HCT116 (cell line): ENCODE measurements at regions not wholly inside any gene's neighbourhood (a gene's known extent, or its start where the extent isn't known, plus 50 kb on each side); places are given as distances from the start of the nearest gene placed in this dataset.

Experiments
- ATAC-seq: fragments of 200-7000 bp; cut with Tn5 transposase; 2 replicates; pipeline ENCODE4 v1.9.1; 2020; ENCODE audit warnings: mild to moderate bottlenecking, moderate library complexity
- BruUV-seq: library from RNA; stranded (reverse); fragments of 400-500 nt; replicated peaks from 2 replicates; lab custom pipeline; 2021; lab: Mats Ljungman, UMichigan
- CTCF ChIA-PET: fragments of 300-600 bp; sonication (Branson Sonifier 250); formaldehyde crosslinking; loops from one replicate; lab custom pipeline; 2021; ENCODE audit warnings: antibody characterized with exemption; lab: Charles Lee
- POLR2A ChIA-PET: fragments of 300-600, 350-600 bp; sonication (Branson Sonifier 250); formaldehyde crosslinking; loops from one replicate; lab custom pipeline; 2021; ENCODE audit warnings: antibody characterized with exemption; lab: Charles Lee
- RAD21 ChIA-PET, 2 experiments: fragments of 300-600 bp; sonication (Branson Sonifier 250); formaldehyde crosslinking; loops; one replicate each; lab custom pipeline; 2023; ENCODE audit warnings: low total read pairs in 2 of 2; ENCODE audit not compliant: uncharacterized antibody in 2 of 2, unreplicated experiment in 2 of 2, low non-redundant PET in 1 of 2; lab: Charles Lee
- DNase-seq: peaks from one replicate; pipeline ENCODE4 v3.0.0-alpha.2; 2010; ENCODE audit warnings: low read depth, low spot score
- H2AFZ ChIP-seq: fragments of 200-600 bp; shearing (Covaris generic), sonication (generic); 2 replicates; pipeline ENCODE4 v1.6.1; 2017; ENCODE audit warnings: low read depth, mixed run types, mixed read lengths, antibody characterized with exemption, low read length; ENCODE audit not compliant: poor library complexity, severe bottlenecking
- H3K27ac ChIP-seq: 2 replicates; pipeline ENCODE4 v1.5.1; 2012; ENCODE audit warnings: low read depth, low read length
- H3K27me3 ChIP-seq: fragments of 200-600 bp; sonication (generic); 2 replicates; pipeline ENCODE4 v1.6.1; 2016; ENCODE audit warnings: mixed run types, low read length, mixed read lengths; ENCODE audit not compliant: insufficient read depth
- H3K36me3 ChIP-seq, 2 experiments: fragments of 200-500 bp in 1 of 2; fragments of 200-600 bp in 1 of 2; sonication (Bioruptor generic) in 1 of 2; sonication (generic) in 1 of 2; 2 replicates each; pipeline versions ENCODE4 v1.5.1 to v1.6.1; 2014 to 2016; ENCODE audit warnings: low read length in 2 of 2, inconsistent platforms in 1 of 2, mixed read lengths in 1 of 2, mixed run types in 1 of 2; ENCODE audit not compliant: insufficient read depth in 2 of 2, control insufficient read depth in 1 of 2
- H3K4me1 ChIP-seq, 2 experiments: fragments of 200-600 bp in 1 of 2; sonication (generic) in 1 of 2; 2 replicates each; pipeline versions ENCODE4 v1.5.1 to v1.6.1; 2012 to 2017; ENCODE audit warnings: low read length in 2 of 2, inconsistent platforms in 1 of 2, mild to moderate bottlenecking in 1 of 2, mixed read lengths in 1 of 2, mixed run types in 1 of 2, moderate library complexity in 1 of 2; ENCODE audit not compliant: insufficient read depth in 2 of 2, control insufficient read depth in 1 of 2
- H3K4me2 ChIP-seq: fragments of 200-600 bp; sonication (generic); 2 replicates; pipeline ENCODE4 v1.6.1; 2017; ENCODE audit warnings: mixed run types, low read length, mixed read lengths
- H3K4me3 ChIP-seq, 2 experiments: fragments of 200-600 bp in 1 of 2; sonication (generic) in 1 of 2; replicated peaks in 1 of 2; 2 replicates each; pipeline ENCODE4 v1.5.1; 2011 to 2016; ENCODE audit warnings: low read length in 2 of 2, control low read depth in 1 of 2, low read depth in 1 of 2, mild to moderate bottlenecking in 1 of 2, mixed read lengths in 1 of 2, mixed run types in 1 of 2
- H3K79me2 ChIP-seq: fragments of 200-600 bp; sonication (generic); 2 replicates; pipeline ENCODE4 v1.6.1; 2017; ENCODE audit warnings: mild to moderate bottlenecking, mixed run types, low read length, moderate library complexity, mixed read lengths; ENCODE audit not compliant: insufficient read depth
- H3K9ac ChIP-seq: fragments of 200-600 bp; sonication (generic); 2 replicates; pipeline ENCODE4 v1.6.1; 2016; ENCODE audit warnings: low read length, mixed read lengths
- H3K9me2 ChIP-seq: fragments of 200-600 bp; sonication (generic), shearing (Covaris generic); 2 replicates; pipeline ENCODE4 v1.6.1; 2017; ENCODE audit warnings: mixed run types, mild to moderate bottlenecking, moderate library complexity; ENCODE audit not compliant: insufficient read depth
- H3K9me3 ChIP-seq, 2 experiments: fragments of 200-500 bp in 1 of 2; fragments of 200-600 bp in 1 of 2; sonication (Bioruptor generic) in 1 of 2; sonication (generic) in 1 of 2; 2 replicates each; pipeline ENCODE4 v1.6.1; 2014 to 2017; ENCODE audit warnings: low read length in 2 of 2, mixed read lengths in 2 of 2, inconsistent platforms in 1 of 2, low read depth in 1 of 2, mild to moderate bottlenecking in 1 of 2, mixed run types in 1 of 2, moderate library complexity in 1 of 2; ENCODE audit not compliant: control insufficient read depth in 1 of 2, insufficient read depth in 1 of 2
- H4K20me1 ChIP-seq: fragments of 200-600 bp; sonication (generic), shearing (Covaris generic); 2 replicates; pipeline ENCODE4 v1.6.1; 2017; ENCODE audit warnings: mixed run types, mild to moderate bottlenecking, moderate library complexity; ENCODE audit not compliant: insufficient read depth
- ATF3 ChIP-seq: IDR thresholded peaks from 2 replicates; pipeline ENCODE4 v1.6.1; 2012
- CBX3 ChIP-seq: IDR thresholded peaks from 2 replicates; pipeline ENCODE4 v1.6.1; 2012; ENCODE audit warnings: low read depth
- CTCF ChIP-seq, 3 experiments: fragments of 200-600 bp in 1 of 3; sonication (generic) in 1 of 3; IDR thresholded peaks in 2 of 3; conservative IDR thresholded peaks in 1 of 3; 2 replicates each; pipeline ENCODE4 v1.5.1; 2012 to 2017; ENCODE audit warnings: low read depth in 2 of 3, low read length in 2 of 3, antibody characterized with exemption in 1 of 3, borderline replicate concordance in 1 of 3, control low read depth in 1 of 3, mild to moderate bottlenecking in 1 of 3, mixed read lengths in 1 of 3, mixed run types in 1 of 3, moderate library complexity in 1 of 3; ENCODE audit not compliant: insufficient read depth in 1 of 3
- EGR1 ChIP-seq: IDR thresholded peaks from 2 replicates; pipeline ENCODE4 v1.6.1; 2012; ENCODE audit warnings: low read depth
- ELF1 ChIP-seq: IDR thresholded peaks from 2 replicates; pipeline ENCODE4 v1.6.1; 2012; ENCODE audit warnings: low read depth, borderline replicate concordance
- EZH2 ChIP-seq: fragments of 200-600 bp; sonication (generic); IDR thresholded peaks from 2 replicates; pipeline ENCODE4 v1.6.1; 2017; ENCODE audit warnings: antibody characterized with exemption, mixed run types
- RAD21 ChIP-seq: IDR thresholded peaks from 2 replicates; pipeline ENCODE4 v1.6.1; 2012; ENCODE audit warnings: low read depth, mild to moderate bottlenecking
- SIN3A ChIP-seq: IDR thresholded peaks from 2 replicates; pipeline ENCODE4 v1.6.1; 2012; ENCODE audit warnings: low read depth
- SP1 ChIP-seq: IDR thresholded peaks from 2 replicates; pipeline ENCODE4 v1.6.1; 2012; ENCODE audit warnings: low read depth
- TCF7L2 ChIP-seq: IDR thresholded peaks from 2 replicates; pipeline ENCODE4 v1.7.0; 2011; ENCODE audit warnings: borderline replicate concordance, inconsistent platforms; ENCODE audit not compliant: insufficient read depth, insufficient read length; ENCODE audit errors: extremely low read depth
- YY1 ChIP-seq: IDR thresholded peaks from 2 replicates; pipeline ENCODE4 v1.6.1; 2011; ENCODE audit warnings: low read length, low read depth, moderate library complexity, mild to moderate bottlenecking; ENCODE audit not compliant: insufficient replicate concordance; ENCODE audit errors: extremely low read depth
- ZBTB33 ChIP-seq: IDR thresholded peaks from 2 replicates; pipeline ENCODE4 v1.6.1; 2011; ENCODE audit warnings: mild to moderate bottlenecking, low read length, moderate library complexity; ENCODE audit not compliant: insufficient replicate concordance; ENCODE audit errors: extremely low read depth
- ZFX ChIP-seq: fragments of 450-650 bp; IDR thresholded peaks from 2 replicates; pipeline ENCODE4 v1.6.1; 2017
- ZNF274 ChIP-seq: fragments of 200-500 bp; sonication (Bioruptor generic); IDR thresholded peaks from 2 replicates; pipeline ENCODE4 v1.6.1; 2014; ENCODE audit warnings: mild to moderate bottlenecking, low read depth, low read length, inconsistent platforms
- intact Hi-C: fragments of 100-400 bp; cut with micrococcal nuclease; formaldehyde crosslinking; loops from 2 replicates; pipeline ENCODE4 v1.10.0; 2022

GRCh38 chr12:89980236-89980635, 271.6 kb upstream of the ATP2B1 start:
- ATAC-seq (no peak), DNase-seq (no peak)
- intact Hi-C loops: no loop called here
- Histone ChIP-seq H3K27me3 (no peaks in the 10 kb centered on the region), H3K4me3 (no peak overlapping the region), H3K9me2 (no peaks in the 10 kb centered on the region; the same call in 1 of the 2 replicates), H4K20me1 (no peaks in the 10 kb centered on the region), H2AFZ (no peak overlapping the region), H3K4me1 (no peaks in the 10 kb centered on the region), H3K79me2 (no peaks in the 10 kb centered on the region), H3K36me3 (no peaks in the 10 kb centered on the region), H3K27ac (no peak overlapping the region), H3K4me2 (no peak overlapping the region), H3K9ac (no peak overlapping the region), H3K9me3 (no peaks in the 10 kb centered on the region)
- TF ChIP-seq ATF3 (no peak), ZFX (no peak), ZNF274 (no peak), CBX3 (no peak), RAD21 (no peak), EGR1 (no peak), ZBTB33 (no peak), SP1 (no peak), SIN3A (no peak), ELF1 (no peak), TCF7L2 (no peak), CTCF (IDR thresholded peaks at IDR 0.05 in 2 of 3, conservative IDR thresholded peaks at IDR 0.05 in 1 of 3; ENCODE audit: borderline replicate concordance in 1 of 3, insufficient read depth in 1 of 3, low read depth in 2 of 3, low read length in 2 of 3) (no peak), YY1 (no peak), EZH2 (no peak)
- ChIA-PET CTCF (interaction anchor here (0.6 kb wide), 1 partner anchor 427 kb away, joined by 3 read pairs; no protein-coding TSS in a partner anchor), POLR2A (no interaction called here), RAD21 (no interaction called here)
- BruUV-seq: no TSS peak
